Choroid plexus epithelial cell (primary cell): ENCODE measurements at regions not wholly inside any gene's neighbourhood (a gene's known extent, or its start where the extent isn't known, plus 50 kb on each side); places are given as distances from the start of the nearest gene placed in this dataset.

Experiments used
- DNase-seq: peaks from one replicate; pipeline ENCODE4 v3.0.0-alpha.2; 2010; ENCODE audit warnings: low read depth
- H3K4me3 ChIP-seq: 2 replicates; pipeline ENCODE4 v1.5.1; 2011; ENCODE audit warnings: low read depth, mild to moderate bottlenecking, control low read depth, low read length, moderate library complexity
- CTCF ChIP-seq: conservative IDR thresholded peaks from 2 replicates; pipeline ENCODE4 v1.5.1; 2011; ENCODE audit warnings: low read depth, mild to moderate bottlenecking, control low read depth, inconsistent platforms, low read length, moderate library complexity

- no peak for DNase-seq
- TF ChIP-seq CTCF: no peak
- H3K4me3 ChIP-seq: no peak overlapping the region
These were observed 121.6 kb downstream of the TMEM144 start for GRCh38 chr4:158331863-158332262.

- no peak for DNase-seq
- no peak for TF ChIP-seq CTCF
- H3K4me3 ChIP-seq: no peak overlapping the region
These were observed 123.5 kb downstream of the TMEM144 start for GRCh38 chr4:158333820-158334219.

- DNase-seq: no peak
- no peak for TF ChIP-seq CTCF
- no peak overlapping the region for H3K4me3 ChIP-seq
These were observed 131.6 kb downstream of the TMEM144 start for GRCh38 chr4:158341896-158342295.

- H3K4me3 ChIP-seq: no peak overlapping the region
- no peak for TF ChIP-seq CTCF
- no peak for DNase-seq
These were observed 136.3 kb downstream of the TMEM144 start for GRCh38 chr4:158346576-158346975.

GRCh38 chr4:158347556-158347955, 137.3 kb downstream of the TMEM144 start:
- TF ChIP-seq CTCF: no peak
- H3K4me3 ChIP-seq: no peak overlapping the region
- DNase-seq: no peak

- H3K4me3 ChIP-seq: no peak overlapping the region
- no peak for TF ChIP-seq CTCF
- DNase-seq: no peak
These were observed 139.9 kb downstream of the TMEM144 start for GRCh38 chr4:158350161-158350560.

GRCh38 chr4:158353541-158354304, 143.4 kb downstream of the TMEM144 start:
- DNase-seq: no peak
- TF ChIP-seq CTCF: no peak

More at GRCh38 chr4:158353541-158354304, 143.4 kb downstream of the TMEM144 start:
- no peak overlapping the region for H3K4me3 ChIP-seq
